Retinal pigment epithelial cell (primary cell): ENCODE measurements at regions not wholly inside any gene's neighbourhood (a gene's known extent, or its start where the extent isn't known, plus 50 kb on each side); places are given as distances from the start of the nearest gene placed in this dataset.

Experiments used
- DNase-seq: peaks from one replicate; pipeline ENCODE4 v3.0.0-alpha.2; 2010; ENCODE audit warnings: low read depth
- H3K4me3 ChIP-seq: 2 replicates; pipeline ENCODE4 v1.5.1; 2011; ENCODE audit warnings: mild to moderate bottlenecking, low read length, control low read depth, moderate library complexity
- CTCF ChIP-seq: conservative IDR thresholded peaks from 2 replicates; pipeline ENCODE4 v1.5.1; 2011; ENCODE audit warnings: low read depth, low read length, control low read depth, inconsistent platforms

GRCh38 chr5:67474597-67475238 is 278.1 kb upstream of the CD180 start:
- no peak for TF ChIP-seq CTCF
- no peak overlapping the region for H3K4me3 ChIP-seq
- no peak for DNase-seq

- no peak for DNase-seq
- no peak for TF ChIP-seq CTCF
- H3K4me3 ChIP-seq = no peak overlapping the region
Observed at GRCh38 chr5:67467110-67467509, 270.5 kb upstream of the CD180 start.

- DNase-seq = no peak
- no peak overlapping the region for H3K4me3 ChIP-seq
- no peak for TF ChIP-seq CTCF
Observed at GRCh38 chr5:67465537-67466207, 269.1 kb upstream of the CD180 start.

GRCh38 chr5:67462147-67462546 is 265.5 kb upstream of the CD180 start:
- no peak overlapping the region for H3K4me3 ChIP-seq
- no peak for DNase-seq
- no peak for TF ChIP-seq CTCF

GRCh38 chr5:67459253-67459652 is 262.7 kb upstream of the CD180 start:
- H3K4me3 ChIP-seq = no peak overlapping the region
- no peak for TF ChIP-seq CTCF
- DNase-seq = no peak

- no peak overlapping the region for H3K4me3 ChIP-seq
- no peak for DNase-seq
- no peak for TF ChIP-seq CTCF
Observed at GRCh38 chr5:67455970-67456369, 259.4 kb upstream of the CD180 start.

- H3K4me3 ChIP-seq = no peak overlapping the region
- TF ChIP-seq CTCF = no peak
- no peak for DNase-seq
Observed at GRCh38 chr5:67454957-67455561, 258.5 kb upstream of the CD180 start.
